ENCODE measurements at regions not wholly inside any gene's neighbourhood (a gene's known extent, or its start where the extent isn't known, plus 50 kb on each side); places are given as distances from the start of the nearest gene placed in this dataset.

DNA sequence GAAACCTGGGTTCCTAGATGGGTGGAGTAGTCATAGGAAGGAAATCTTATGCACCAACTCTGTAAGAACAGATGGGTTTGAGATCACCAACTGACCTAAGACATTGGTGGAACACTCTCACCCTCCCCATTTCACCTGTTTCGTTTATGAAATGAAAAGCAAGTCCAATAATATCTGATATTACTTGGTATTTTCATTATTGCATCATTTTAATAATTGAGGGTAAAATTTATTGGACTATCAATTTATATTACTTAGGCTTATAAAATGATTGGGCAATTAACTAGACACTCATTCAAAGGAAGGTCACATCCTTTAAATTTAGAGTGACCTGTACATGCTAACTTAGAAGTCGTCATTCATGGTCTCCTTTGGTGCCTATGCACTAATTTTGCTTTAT, 503.9 kb downstream of the TAFA4 start:
- H3K27ac ChIP-seq = no peak overlapping the region
- TF ChIP-seq Cebpa-rat (IDR thresholded peaks at IDR 0.05) = no peak
- H3K27me3 ChIP-seq = no peaks in the 10 kb centered on the region
- H3K4me2 ChIP-seq = no peak overlapping the region
- no peak overlapping the region for H3K4me3 ChIP-seq
- peaks cover 0 to 9% (median 0%) of the 10 kb centered on the region in 10 experiments; a peak in 4 of 20 replicates for H3K4me1 ChIP-seq
- H3K36me3 ChIP-seq = no peaks in the 10 kb centered on the region
- no peaks in the 10 kb centered on the region for H4K20me1 ChIP-seq
- H3K9ac ChIP-seq = no peak overlapping the region
- no peaks in the 10 kb centered on the region for H3K9me3 ChIP-seq (replicated peaks in 1 of 11)

DNA sequence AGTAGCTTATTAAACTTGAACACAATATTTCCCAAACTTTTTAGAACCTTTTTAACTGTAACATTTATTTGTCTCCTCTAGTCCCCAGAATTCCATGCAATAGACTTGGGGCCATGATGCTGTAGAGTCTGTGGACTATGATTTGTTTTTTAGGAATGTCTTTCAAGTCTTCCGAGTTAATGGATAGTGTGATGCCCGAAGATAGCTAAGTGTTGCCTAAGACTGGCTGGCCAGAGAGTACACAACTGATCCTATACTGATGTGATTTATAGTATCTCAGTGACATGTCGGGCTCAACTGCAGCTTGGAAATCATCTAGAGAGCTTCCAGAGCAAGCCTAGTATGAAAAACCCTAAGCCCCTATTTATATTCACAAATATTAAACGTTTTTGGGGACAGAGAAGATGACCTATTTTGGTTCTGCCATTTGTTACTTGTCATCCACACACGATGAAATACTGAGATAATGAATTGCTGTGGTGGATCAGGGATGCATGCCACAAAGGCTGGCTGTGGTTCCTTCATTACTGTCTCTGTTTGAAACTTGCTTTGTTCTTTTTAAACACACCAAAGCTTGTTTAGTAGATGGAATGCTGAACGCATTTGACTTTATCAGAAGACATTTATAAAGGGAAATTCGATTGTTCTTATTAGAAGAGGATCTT, 507.4 kb downstream of the TAFA4 start:
- H3K36me3 ChIP-seq = no peaks in the 10 kb centered on the region
- H3K4me2 ChIP-seq = no peak overlapping the region
- H3K27me3 ChIP-seq = no peaks in the 10 kb centered on the region
- no peak overlapping the region for H3K27ac ChIP-seq
- H3K4me3 ChIP-seq = no peak overlapping the region
- peaks cover 0 to under 1% (median 0%) of the 10 kb centered on the region in 10 experiments; a peak in 3 of 20 replicates for H3K4me1 ChIP-seq
- H3K9me3 ChIP-seq (replicated peaks in 1 of 11) = no peaks in the 10 kb centered on the region
- TF ChIP-seq Cebpa-rat (IDR thresholded peaks at IDR 0.05) = no peak
- no peak overlapping the region for H3K9ac ChIP-seq
- H4K20me1 ChIP-seq = no peaks in the 10 kb centered on the region

DNA sequence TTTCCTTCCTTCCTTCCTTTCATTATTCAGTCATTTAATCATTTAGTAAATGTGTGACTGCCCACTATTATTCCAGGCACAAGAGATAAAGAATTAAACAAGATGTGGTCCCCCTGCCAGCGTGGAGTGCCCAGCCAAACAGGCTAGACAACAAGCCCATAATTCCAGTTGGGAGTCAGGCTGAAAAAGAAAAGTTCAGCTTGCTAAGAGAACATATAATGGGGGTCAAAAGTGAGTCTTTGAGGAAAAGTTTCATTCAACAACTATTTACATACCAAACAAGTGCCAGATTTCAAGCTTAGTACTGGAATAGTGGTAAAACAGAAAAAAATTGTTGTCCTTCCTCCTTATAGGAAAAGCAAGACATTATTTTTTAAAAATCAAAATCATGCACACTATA, 523.7 kb downstream of the TAFA4 start:
- no peaks in the 10 kb centered on the region for H3K36me3 ChIP-seq
- TF ChIP-seq Cebpa-rat (IDR thresholded peaks at IDR 0.05) = no peak
- no peaks in the 10 kb centered on the region for H3K9me3 ChIP-seq (replicated peaks in 1 of 11)
- no peaks in the 10 kb centered on the region for H4K20me1 ChIP-seq
- no peak overlapping the region for H3K4me3 ChIP-seq
- H3K27ac ChIP-seq = no peak overlapping the region
- H3K9ac ChIP-seq = no peak overlapping the region
- H3K4me2 ChIP-seq = no peak overlapping the region
- no peaks in the 10 kb centered on the region for H3K4me1 ChIP-seq
- no peaks in the 10 kb centered on the region for H3K27me3 ChIP-seq

DNA sequence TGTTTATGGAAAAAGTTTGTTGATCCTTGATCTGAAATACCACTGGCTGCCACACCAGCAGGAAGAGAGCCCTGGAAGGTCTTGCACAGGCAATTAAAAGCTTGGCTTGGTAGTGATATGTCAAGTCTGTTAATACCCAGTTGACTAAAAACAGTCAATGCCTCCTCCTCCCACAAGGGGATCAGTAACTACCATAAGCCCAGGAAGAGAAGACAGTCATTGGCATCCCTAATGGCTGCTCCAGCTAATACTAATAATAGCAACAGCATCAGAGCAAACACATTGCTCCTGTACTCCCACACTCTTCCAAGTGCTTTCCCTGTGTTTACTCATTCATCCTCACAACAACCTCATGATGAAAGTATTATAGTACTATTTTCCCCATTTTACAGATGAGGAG, 528.6 kb downstream of the TAFA4 start:
- Histone ChIP-seq H3K4me2 (no peak overlapping the region), H3K4me3 (no peak overlapping the region), H3K27ac (no peak overlapping the region), H3K9ac (no peak overlapping the region), H3K9me3 (replicated peaks in 1 of 11) (no peaks in the 10 kb centered on the region), H3K4me1 (no peaks in the 10 kb centered on the region), H3K36me3 (no peaks in the 10 kb centered on the region), H4K20me1 (no peaks in the 10 kb centered on the region), H3K27me3 (no peaks in the 10 kb centered on the region)
- TF ChIP-seq Cebpa-rat (IDR thresholded peaks at IDR 0.05) = no peak

DNA sequence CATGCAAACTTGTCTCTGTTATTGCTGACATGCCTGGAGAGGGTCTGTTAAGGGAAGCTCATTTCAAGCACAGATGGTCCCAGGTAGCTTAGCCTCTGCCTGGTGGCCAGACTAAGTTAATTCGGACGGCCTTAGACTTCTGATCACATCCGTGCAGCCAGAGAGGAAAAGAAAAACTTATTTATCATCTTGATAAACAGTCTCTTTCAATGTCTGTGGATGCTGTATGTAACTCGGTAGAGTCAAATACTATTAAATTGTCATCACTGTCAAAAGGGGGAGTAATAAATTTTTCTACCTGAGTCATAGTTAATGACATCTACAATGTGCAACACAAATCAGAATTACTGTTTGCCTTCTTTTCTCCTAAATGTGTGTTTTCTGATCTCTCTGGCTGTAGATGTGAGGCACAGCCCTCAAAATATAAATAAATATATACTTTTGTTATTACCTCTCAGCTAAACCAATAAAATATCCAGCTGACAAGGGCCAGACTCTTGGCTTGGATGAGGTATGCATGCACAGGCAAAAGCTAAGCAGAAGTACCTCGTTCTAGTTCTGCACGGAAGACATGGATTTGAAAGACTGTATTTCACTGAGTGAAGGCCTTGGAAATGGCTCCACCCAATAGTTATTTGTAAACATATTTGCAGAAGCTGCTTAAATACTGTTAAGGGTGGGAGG, 530.0 kb downstream of the TAFA4 start:
- Histone ChIP-seq H3K4me3 (no peak overlapping the region), H3K4me1 (no peaks in the 10 kb centered on the region), H4K20me1 (no peaks in the 10 kb centered on the region), H3K4me2 (no peak overlapping the region), H3K36me3 (no peaks in the 10 kb centered on the region), H3K27ac (no peak overlapping the region), H3K27me3 (no peaks in the 10 kb centered on the region), H3K9ac (no peak overlapping the region), H3K9me3 (replicated peaks in 1 of 11) (no peaks in the 10 kb centered on the region)
- TF ChIP-seq Cebpa-rat (IDR thresholded peaks at IDR 0.05) = no peak

DNA sequence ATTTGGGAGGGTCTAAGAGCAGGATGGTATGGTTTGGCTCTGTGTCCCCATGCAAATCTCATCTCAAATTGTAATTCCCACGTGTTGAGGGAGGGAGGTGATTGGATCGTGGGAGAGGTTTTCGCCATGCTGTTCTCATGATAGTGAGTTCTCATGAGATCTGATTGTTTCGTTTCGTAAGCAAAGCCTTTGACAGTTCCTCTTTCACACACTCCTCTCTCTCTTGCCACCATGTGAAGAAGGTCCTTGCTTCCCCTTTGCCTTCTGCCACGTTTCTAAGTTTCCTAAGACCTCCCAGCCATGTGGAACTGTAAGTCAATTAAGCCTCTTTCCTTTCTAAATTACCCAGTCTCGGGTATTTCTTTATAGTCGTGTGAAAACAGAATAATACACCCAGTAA, 553.7 kb downstream of the TAFA4 start:
- Histone ChIP-seq H4K20me1 (no peaks in the 10 kb centered on the region), H3K27me3 (no peaks in the 10 kb centered on the region), H3K9ac (no peak overlapping the region), H3K4me1 (no peaks in the 10 kb centered on the region), H3K4me3 (no peak overlapping the region), H3K4me2 (no peak overlapping the region), H3K9me3 (replicated peaks in 1 of 11) (peaks cover 16 to 33% (median 24%) of the 10 kb centered on the region in 11 experiments; a peak in 21 of 22 replicates), H3K27ac (no peak overlapping the region), H3K36me3 (no peaks in the 10 kb centered on the region)
- no peak for TF ChIP-seq Cebpa-rat (IDR thresholded peaks at IDR 0.05)

DNA sequence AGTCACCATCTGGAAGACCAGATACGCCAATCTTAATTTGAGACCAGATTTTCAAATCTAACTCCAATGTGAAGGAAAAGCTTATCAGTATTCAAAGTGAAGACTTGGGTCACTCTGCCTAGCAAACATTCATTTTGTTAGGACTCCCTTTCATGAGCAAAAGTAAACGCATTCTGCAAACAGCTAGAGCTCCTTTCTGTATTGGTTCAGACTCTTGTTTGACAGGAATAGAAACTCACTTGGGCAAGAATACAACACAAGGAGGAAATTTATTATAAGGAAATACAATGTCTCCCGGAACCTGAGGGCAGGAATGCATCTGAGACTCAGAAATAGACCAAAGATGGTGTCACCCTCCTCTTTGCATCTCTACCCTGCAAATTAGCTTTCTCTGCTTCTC, 558.6 kb downstream of the TAFA4 start:
- no peak overlapping the region for H3K4me3 ChIP-seq
- no peak overlapping the region for H3K9ac ChIP-seq
- TF ChIP-seq Cebpa-rat (IDR thresholded peaks at IDR 0.05) = no peak
- no peak overlapping the region for H3K4me2 ChIP-seq
- H4K20me1 ChIP-seq = no peaks in the 10 kb centered on the region
- peaks cover 13 to 27% (median 23%) of the 10 kb centered on the region in 11 experiments; a peak in 21 of 22 replicates for H3K9me3 ChIP-seq (replicated peaks in 1 of 11)
- H3K27ac ChIP-seq = no peak overlapping the region
- no peaks in the 10 kb centered on the region for H3K27me3 ChIP-seq
- no peaks in the 10 kb centered on the region for H3K4me1 ChIP-seq
- no peaks in the 10 kb centered on the region for H3K36me3 ChIP-seq

DNA sequence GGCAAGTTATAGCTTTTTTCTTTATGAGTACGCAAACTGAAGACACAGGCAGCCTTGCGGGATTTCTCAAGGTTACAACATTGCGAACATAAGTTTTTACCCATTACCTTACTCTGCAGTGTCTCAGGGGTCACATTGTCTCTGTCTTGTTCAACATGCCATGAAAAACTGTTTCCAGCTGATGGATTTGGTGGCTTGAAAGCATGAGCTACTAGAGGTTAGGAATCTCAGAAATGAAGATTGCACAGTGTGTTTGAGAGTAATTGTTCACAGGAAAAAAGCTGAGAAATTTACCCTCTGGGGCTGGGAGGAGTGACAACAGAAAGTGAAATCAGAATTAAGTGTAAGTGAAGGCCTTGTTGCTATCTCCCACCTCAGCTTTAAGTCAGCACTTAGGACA, 568.6 kb downstream of the TAFA4 start:
- Histone ChIP-seq H3K9ac (no peak overlapping the region), H3K9me3 (replicated peaks in 1 of 11) (no peaks in the 10 kb centered on the region), H3K27me3 (no peaks in the 10 kb centered on the region), H3K4me2 (no peak overlapping the region), H4K20me1 (no peaks in the 10 kb centered on the region), H3K27ac (no peak overlapping the region), H3K36me3 (no peaks in the 10 kb centered on the region), H3K4me1 (no peaks in the 10 kb centered on the region), H3K4me3 (no peak overlapping the region)
- TF ChIP-seq Cebpa-rat (IDR thresholded peaks at IDR 0.05) = no peak

DNA sequence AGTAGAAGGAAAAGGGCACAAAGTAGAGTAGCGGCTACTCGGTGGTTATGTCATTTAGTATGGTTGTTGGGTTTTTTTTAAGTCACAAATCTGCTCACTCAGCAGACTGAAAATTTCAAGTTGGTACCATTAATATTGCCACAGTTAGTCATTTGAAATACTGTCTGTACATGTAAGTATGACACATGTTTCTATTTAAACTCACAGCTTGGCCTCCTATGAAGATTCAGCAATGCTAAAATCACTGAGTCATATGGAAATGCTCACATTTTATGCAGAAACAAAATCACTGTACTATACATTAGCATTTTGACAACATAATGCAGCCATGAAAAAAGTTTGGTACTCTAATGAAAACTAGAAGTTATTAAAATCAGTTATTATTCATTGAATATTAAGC, 571.9 kb downstream of the TAFA4 start:
- Histone ChIP-seq H3K9me3 (replicated peaks in 1 of 11) (no peaks in the 10 kb centered on the region), H3K27me3 (no peaks in the 10 kb centered on the region), H3K36me3 (no peaks in the 10 kb centered on the region), H3K4me2 (no peak overlapping the region), H3K4me1 (no peaks in the 10 kb centered on the region), H3K4me3 (no peak overlapping the region), H3K9ac (no peak overlapping the region), H3K27ac (no peak overlapping the region), H4K20me1 (no peaks in the 10 kb centered on the region)
- no peak for TF ChIP-seq Cebpa-rat (IDR thresholded peaks at IDR 0.05)

DNA sequence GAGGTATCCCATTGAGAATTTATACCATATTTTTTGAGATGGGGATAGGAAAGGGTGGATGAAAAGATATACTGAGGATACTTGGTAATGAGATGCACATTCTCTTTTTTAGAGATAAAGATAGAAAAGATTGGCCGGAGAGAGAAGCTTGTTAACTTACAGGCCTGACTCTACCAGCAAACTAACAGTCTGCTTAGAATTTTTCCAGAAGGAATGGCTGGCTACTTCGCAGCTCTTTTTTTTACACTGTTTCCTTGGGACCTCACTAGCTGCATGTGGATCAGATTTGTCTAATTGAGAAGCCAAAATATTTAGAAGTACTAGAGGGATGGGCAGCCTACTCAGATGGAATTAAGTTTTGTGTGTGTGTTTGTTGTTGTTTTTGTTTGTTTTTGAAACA, 586.6 kb downstream of the TAFA4 start:
- Histone ChIP-seq H3K9me3 (replicated peaks in 1 of 11) (no peaks in the 10 kb centered on the region), H3K9ac (no peak overlapping the region)
- TF ChIP-seq Cebpa-rat (IDR thresholded peaks at IDR 0.05) = no peak

More for the DNA sequence above, 586.6 kb downstream of the TAFA4 start:
- Histone ChIP-seq H3K36me3 (no peaks in the 10 kb centered on the region), H4K20me1 (no peaks in the 10 kb centered on the region), H3K27ac (no peak overlapping the region), H3K27me3 (no peaks in the 10 kb centered on the region), H3K4me3 (no peak overlapping the region), H3K4me2 (no peak overlapping the region), H3K4me1 (no peaks in the 10 kb centered on the region)
